ENCODE measurements at regions not wholly inside any gene's neighbourhood (a gene's known extent, or its start where the extent isn't known, plus 50 kb on each side); places are given as distances from the start of the nearest gene placed in this dataset.

DNA sequence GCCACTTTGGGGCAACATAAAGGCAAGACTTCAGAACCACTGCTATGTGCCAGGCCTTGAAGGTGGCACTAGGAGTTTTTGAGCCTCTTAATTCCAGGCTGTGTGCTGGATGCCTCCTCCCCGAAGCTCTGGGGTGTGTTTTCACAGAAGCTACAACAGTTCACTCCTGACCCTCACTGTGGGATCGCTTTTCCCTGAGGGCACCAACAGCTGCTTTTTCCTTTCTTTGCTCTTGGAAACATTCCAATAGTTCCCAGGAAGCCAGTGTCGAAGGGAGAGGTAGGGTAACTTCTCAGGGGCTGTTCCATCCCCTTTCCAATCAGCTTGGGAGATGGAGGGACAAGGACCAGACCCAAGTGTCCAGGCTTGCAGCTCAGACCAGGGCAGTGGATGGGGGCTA, 153.4 kb downstream of the C1orf94 start:
- TF ChIP-seq, protein P1, sequence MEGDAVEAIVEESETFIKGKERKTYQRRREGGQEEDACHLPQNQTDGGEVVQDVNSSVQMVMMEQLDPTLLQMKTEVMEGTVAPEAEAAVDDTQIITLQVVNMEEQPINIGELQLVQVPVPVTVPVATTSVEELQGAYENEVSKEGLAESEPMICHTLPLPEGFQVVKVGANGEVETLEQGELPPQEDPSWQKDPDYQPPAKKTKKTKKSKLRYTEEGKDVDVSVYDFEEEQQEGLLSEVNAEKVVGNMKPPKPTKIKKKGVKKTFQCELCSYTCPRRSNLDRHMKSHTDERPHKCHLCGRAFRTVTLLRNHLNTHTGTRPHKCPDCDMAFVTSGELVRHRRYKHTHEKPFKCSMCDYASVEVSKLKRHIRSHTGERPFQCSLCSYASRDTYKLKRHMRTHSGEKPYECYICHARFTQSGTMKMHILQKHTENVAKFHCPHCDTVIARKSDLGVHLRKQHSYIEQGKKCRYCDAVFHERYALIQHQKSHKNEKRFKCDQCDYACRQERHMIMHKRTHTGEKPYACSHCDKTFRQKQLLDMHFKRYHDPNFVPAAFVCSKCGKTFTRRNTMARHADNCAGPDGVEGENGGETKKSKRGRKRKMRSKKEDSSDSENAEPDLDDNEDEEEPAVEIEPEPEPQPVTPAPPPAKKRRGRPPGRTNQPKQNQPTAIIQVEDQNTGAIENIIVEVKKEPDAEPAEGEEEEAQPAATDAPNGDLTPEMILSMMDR (conservative IDR thresholded peaks at IDR 0.05; ENCODE audit: low read depth, low read length), result no peak
- TF ChIP-seq EZH2 (IDR thresholded peaks at IDR 0.05; ENCODE audit: low read length, unreplicated experiment), result no peak
